ENCODE measurements at regions not wholly inside any gene's neighbourhood (a gene's known extent, or its start where the extent isn't known, plus 50 kb on each side); places are given as distances from the start of the nearest gene placed in this dataset.

DNA sequence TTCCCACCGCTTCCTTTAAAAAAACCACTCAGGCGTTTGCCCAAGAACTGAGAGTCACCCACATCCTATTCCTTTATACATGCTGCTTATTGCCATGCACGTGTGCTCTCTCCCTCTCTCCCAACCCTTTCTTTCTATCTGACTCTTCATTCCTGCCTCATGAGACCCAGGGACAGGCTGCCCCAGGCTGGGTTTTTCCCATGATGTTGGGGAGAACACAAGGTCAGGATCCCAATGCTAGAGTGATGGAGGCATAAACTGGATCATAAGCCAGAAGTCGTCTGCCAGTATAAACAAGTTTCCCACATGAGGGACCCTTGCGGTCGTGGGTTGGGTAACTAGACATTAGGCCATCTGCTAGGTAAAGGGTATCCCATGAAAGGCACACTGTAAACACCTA lies 64.9 kb downstream of the CD2 start:
- no peak for DNase-seq (ENCODE audit: low spot score)

DNA sequence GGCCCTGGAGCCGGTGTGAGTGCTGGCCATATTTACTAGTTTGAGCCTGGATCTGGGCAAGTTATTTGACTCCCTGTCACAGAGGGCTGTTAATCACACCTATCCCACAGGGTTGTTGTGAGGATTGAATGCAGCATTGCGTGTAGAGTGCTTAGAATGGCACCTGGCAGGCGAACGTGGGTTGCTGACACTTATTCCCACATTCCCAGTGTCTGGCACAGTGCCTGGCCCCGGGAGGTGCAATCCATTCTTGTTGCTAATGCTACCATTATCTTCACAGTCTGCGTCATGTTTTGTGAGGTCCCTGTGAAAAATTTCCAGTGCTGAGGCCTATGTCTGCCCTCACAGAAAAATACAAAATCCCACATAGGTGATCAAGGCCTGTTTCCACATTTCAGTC lies 66.1 kb downstream of the CD2 start:
- DNase-seq (ENCODE audit: low spot score): no peak

DNA sequence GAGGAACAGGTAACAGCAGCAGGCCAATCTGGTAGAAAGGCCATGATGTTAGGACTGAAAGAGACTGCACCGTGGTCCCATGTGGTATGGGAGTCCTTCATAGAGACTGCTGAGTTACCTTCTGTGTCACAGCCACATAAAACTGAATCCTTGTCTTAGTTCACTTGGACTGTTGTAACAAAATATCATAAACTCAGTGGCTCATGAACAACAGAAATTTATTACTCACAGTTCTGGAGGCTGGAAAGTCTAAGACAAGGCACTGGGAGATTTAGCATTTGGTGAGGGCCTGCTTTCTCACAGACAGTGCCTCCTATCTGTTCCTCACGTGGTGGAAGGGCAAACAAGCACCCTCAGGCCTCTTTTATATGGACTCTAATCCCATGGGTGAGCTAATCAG lies 67.5 kb downstream of the CD2 start:
- no peak for DNase-seq (ENCODE audit: low spot score)

DNA sequence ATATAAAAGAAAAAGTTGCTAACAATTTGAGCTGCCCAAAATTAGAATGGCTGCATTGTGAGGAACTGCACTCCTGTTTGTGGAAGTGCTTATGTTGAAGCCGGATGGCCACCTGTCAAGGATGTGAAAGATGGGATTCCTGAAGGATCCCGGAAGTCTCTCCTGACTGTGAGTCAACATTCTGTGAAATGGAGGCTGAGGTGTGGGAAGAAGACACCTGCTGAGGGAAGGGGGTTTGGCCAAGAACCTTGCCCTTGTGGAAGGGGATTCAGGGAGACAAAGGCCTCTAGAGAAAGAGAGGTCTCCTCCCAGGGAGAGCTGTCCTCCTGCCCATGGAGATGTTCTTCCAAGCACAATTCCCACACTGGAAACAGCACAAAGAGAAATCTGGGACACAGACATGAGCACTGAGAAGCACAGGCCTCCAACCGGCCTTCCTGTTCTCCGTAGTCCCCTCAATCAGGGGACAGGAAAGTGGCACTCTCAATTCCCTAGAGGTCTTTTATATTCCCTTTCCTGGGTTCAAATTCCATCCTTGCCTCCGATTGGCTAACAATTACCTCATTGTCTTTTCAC lies 70.5 kb downstream of the CD2 start:
- DNase-seq (ENCODE audit: low spot score): no peak

DNA sequence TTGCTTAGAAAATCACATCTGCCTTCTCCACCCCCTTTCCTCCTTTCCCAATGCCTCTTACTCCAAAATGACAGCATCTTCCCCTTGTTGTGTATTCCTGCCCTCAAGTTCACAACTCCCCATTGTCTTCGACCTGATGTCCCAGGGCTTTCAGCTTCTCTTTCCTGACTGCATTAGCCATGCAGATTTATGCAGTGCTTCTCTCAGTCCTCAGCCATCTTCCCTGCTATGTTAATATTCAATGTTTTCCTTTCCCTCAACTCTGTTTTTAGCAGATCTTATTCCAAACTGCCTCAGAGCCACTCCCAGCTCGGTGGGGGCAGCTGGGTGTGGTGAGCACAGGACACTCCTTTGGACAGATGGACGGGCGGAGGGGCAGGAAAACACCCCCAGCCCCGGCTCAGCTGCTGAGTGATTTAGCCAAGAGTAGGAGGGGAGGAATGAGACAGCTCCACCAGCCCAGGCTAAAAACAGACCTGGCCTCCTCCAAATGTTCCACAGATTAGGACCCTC lies 71.0 kb downstream of the CD2 start:
- no peak for DNase-seq (ENCODE audit: low spot score)

DNA sequence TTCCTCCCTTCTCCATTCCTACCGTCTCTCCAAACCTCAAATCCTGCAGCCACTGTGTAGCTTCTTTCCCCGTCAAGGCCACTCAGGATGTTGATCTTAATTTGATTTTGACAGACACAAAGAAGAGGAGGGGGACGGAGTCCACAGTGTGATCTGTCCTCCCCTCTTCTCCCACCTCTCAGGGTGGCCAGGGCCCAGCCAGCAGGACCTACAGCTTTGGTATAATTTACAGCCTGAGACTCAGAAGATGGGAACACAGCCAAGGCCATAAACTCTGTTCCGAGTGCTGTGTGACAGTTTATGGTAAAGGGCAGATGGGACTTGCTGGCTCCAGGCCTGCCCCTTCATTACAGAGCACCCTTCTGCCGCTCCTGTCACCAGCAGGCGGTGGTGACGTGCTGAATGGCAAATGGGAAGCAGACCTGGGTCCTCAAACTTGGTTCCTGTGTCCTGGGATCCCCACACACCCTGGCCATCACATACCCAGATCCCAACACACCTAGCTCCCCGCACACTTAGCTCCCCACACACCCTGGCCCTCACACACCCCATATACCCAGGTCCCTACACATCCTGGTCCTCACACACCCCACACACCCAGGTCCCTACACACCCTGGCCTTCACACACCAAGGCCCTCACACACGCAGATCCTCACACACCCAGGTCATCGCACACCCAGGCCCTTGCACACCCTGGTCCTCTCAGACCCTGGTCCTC lies 71.6 kb downstream of the CD2 start:
- no peak for DNase-seq (ENCODE audit: low spot score)

DNA sequence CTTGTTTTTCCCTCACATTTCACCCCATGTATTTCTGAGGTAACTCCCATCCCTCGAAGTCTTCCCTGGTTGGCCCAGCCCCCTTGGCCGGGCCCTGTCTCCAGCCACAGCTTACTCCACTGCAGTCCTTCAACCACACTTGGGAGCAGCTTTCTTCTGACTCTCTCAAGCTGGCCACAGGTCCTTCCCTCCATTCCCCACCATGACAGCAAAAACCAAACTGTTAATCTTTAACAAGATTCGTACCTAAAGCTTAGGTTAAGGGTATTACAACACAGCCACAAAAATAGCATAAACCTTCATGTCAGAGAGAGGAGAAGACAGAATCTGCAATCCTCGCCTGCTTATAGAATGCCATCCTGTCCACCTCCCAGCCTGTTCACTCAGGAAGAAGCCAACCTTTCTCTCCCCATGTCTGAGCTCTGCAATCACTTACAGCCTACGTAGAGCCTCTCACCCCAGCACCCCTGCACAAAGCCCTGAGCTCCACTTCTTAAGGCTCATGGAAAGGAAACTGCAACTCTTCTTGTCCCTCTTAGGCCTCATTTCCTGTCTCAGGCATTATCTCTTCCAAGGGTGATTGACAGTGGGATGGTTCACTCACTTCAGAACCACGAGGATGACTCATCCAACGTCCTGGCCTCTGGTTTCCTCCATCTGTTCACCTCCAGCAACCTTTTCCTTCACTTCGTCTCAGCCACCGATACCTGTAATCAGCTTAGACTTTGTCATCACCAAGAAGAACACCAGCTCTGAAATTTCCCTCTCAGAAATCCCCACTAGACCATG lies 72.8 kb downstream of the CD2 start:
- no peak for DNase-seq (ENCODE audit: low spot score)

DNA sequence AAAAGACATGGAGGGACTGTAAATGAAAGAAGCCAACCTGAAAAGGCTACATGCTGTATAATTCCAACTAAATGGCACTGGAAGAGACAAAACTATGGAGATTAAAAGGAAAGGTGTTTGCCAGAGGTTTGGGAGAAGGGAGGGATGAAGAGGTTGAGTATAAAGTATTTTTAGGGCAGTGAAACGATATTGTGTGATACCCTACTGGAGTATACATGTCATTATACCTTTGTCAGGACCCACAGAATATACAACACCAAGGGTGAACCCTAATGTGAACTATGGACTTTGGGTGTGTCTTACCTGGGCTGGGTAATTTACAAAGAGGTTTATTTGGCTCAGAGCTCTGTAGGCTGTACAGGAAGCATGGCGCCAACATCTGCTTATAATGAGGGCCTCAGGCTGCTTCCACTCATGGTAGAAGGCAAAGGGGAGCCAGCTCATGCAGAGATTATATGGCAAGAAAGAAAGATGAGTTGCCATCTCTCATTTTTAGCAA lies 73.4 kb downstream of the CD2 start:
- DNase-seq (ENCODE audit: low spot score): no peak

DNA sequence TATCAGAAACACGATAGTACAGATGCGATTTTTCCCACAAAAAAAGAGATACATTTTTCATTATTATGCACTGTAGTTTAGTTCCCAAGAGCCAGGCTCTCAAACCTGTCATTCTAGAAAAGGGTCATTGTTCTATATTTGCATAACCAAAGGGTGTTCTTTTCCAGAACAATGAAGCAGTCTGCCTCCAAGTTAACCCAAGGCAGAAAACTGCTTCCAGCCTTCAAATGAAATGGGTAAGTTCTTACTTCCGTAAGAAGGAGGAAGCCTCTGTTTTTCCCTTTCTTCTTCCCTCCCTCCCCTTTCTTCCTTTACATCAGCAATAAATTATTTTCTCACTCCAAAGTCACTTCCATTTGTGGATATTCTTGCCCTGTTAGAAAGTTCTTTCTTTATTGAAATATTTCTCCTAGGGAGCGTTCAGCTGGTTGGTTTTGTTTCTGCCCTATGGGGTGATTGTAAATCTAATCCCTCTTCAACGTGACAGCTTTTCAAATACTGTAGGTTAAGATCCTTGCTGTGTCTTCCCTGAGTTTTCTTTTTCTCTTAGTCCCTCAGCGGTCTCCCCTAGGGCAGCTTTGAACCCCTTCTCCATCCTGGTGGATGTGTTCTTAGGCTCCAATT lies 77.3 kb upstream of the PTGFRN start:
- DNase-seq (ENCODE audit: low spot score): peak; percentile 45

DNA sequence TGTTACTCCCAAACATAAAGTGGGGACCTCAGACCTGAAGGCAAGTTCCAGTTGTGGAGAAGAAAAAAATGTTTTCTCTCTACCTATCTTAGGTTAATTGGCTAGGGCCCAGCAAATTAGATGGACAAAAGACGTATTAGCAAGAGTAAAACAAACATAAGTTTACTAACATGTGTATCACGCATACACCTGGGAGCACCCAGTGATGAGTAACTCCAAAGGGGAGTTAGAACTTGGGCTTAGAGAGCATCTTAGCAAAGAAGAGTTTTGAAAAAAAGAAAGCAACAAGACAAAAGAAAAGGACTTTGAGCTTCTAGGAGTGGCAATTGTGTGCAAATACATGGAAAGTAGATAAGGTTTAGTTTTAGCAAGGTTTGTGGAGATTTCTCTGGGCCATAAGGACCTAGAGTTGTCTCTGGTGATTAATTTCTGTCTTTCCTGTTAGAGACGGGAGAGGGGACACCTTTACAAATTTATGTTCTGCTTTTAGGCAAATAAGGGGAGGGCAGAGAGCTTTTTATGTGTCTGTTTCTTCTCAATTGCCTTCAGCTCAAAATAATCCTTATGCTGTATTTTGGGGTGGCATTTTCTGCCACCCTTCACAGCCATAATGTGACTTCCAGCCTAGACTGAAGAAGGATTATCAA lies 76.7 kb upstream of the PTGFRN start:
- DNase-seq (ENCODE audit: low spot score): no peak

DNA sequence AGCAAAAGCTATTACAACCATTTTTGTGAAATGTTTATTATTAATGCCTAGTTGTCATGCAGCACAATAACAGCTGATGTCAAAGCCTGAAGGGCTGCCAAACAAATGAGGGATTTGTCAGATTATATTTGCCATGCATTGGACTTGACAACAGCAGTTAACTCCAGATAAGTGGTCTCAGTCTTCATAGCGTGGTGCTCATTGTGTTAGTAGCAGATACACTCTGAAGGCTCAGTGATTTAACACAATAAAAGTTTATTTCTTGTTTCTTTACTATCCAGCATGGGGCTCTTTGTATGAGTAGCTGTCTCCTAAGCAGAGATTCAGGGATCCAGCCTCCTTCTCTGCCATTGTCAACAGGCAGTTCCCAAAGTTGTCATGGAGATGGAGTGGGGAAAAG lies 76.0 kb upstream of the PTGFRN start:
- DNase-seq (ENCODE audit: low spot score): no peak

DNA sequence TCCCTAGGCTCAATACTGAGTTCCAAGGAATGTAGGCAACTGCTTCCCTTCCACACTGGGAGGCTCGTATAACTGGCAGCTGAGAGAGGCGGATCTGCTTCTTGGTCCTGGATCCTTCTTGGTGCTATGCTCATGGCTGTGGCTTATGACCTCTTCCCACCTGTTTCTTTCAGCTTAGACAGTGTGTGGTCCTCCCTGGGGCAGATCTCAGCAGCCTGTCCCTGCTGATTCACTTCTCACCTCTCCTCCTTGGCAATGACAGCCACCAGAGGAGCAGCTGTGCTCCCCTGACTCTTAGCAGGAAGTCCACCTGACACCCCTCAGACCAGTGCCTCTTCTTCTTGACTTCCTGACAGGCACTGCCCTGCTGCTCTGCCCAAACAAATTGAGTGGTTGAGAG lies 75.1 kb upstream of the PTGFRN start:
- DNase-seq (ENCODE audit: low spot score): no peak

DNA sequence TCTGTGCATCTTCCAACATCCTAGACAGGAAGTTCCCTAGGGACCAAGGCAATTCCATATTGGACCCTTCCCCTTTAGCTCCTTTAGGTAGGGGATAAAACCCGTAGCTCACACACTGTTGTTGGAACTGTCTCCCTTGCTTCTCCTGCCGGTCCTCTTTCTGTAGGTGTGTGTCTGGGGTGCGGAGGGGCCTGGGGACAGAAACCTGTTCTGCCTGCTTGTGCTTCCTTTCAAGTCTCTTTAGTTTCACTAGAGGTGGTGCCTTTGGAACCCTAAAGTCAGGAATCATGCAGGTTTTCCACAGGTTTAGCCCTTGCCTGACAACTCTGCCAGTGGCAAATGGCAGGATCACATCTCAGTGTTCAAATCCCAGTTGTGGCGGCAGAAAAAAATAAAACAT lies 74.6 kb upstream of the PTGFRN start:
- no peak for DNase-seq (ENCODE audit: low spot score)

DNA sequence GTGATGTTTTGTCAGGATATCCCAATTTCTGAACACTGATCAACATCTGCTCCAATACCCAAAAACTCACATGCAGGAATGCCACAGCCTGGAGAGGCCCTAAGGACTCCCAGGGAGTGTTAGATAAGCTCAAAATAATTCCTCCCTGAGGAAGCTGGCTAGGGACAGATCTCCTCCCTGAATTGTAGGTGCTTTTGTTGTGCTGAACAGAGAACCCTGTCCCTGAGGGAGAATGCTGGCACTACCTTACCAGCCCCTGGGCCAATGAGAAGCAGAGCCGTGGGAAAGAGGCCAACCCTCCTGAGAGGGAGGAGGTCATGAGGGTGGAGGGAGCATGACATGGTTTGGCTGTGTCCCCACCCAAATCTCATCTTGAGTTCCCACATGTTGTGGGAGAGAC lies 73.6 kb upstream of the PTGFRN start:
- DNase-seq (ENCODE audit: low spot score): no peak

DNA sequence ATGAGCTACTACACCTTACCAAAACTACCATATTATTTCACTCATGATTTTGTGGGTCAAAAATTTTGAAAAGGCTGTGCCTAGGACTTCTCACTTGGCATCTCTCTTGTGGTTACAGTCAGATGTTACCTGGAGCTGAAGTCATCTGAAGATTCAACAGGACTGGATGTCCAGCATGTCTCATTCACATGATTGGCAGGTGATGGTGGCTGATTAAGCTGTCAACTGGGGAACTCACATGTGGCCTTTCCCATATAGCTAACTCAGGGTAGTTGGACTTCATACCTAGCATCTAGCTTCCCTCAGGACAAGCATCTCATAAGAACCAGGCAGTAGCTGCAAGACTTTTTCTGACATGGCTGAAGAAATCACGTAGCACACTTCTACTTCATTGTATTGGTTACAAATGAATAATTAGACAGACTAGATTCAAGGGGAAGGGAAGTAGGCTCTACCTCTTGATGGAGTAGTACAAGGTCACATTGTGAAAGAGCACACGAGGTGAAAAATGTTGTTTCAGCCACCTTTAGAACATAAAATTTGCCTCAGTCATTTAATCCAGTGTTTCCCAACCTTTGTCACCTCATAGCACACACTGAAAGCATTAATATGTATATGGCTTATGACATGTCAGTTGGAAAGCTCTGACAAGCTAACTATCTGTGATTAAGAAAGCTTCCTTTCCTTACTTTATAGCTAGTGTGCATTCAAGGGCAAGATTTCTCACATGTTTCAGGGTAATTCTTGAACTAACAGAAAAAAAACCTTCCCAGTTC lies 68.0 kb upstream of the PTGFRN start:
- DNase-seq (ENCODE audit: low spot score): no peak

DNA sequence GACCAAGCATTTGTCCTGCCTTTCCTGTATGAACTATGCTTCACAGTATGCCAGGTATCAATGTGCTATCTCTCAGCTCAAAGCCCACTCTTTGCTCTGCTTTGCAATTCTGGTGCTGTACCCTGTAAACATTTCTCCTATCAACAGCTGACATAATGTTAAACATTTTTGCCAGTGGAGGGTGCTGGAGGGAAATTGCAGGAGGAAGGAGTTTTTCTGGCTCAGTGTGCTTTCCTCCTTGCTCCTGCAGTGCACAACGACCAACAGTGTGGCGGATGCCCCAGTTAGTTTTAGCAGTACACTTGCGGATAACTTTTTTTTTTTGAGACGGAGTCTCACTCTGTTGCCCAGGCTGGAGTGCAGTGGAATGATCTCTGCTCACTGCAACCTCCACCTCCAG lies 67.1 kb upstream of the PTGFRN start:
- DNase-seq (ENCODE audit: low spot score): no peak

DNA sequence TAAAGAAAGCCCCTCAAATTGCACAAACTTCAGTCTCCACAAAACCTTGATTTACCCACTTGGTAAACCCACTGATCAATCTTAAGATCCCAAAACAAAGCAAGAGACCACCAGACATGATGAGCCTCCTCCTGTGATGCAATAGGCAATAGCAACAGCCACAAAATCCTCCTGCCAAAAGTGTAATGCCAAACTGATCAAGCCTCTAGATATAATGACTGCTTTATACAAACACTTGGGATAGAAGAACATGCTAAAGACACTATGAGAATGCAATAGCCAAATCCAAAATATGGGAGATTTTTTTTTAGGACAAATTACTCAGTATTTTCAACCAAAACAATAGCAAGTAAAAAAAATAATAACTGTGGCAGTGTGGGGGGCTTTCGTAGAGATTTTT lies 64.9 kb upstream of the PTGFRN start:
- DNase-seq (ENCODE audit: low spot score): no peak

DNA sequence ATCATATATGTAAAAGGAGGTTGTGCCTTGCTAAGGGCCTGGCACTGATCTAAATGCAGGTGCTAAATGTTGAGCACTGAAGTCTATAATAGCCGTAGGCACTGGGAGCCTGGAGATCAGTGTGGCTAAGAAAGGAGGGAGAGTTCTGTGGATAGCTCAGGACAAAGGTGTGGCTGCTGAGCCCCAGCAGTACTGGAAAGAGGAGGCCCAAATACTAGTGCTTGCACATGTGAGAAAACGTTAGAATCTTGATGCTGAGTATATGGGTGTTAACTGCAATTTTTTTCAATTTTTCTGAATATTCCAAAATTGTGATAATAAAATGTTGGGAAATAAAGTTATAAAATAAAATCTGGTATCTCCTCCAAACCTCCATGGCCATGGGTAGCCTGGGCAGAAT lies 62.5 kb upstream of the PTGFRN start:
- DNase-seq (ENCODE audit: low spot score): no peak

DNA sequence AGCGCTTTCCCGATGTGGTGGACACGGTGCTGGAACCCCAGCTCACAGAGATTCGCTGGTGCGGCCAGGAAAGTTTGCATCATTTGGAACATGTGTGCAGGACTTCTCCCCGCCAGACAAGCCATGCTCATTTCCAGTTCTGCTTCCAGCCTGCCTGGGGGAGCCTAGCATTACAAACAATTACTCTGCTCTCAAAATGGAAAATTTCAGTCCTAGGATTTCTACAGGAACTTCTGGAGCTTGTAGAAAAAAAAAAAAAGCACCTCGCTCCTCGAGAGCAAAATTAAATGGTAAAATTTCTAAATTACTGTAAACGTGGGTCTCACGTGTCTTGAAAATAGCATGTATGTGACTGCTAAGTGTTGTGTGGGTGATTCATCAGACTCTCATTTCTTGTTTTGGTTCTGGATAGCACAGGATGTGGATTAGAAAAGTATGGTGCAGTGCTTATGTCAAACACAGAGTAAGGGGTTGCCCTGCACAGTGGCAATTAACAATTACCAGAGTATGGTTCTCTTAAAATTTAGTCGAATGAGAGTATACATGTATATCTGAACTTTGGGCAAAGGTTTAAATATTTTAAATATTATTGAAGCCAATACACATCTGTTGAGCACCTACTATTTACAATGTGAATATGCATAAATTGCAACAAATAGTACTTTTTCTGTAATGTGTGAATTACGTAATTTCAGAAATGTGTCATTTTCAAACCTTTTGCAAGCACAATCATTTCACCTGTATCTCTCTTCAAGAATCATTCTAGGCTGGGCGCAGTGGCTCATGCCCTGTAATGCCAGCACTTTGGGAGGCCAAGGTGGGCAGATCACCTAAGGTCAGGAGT lies 61.8 kb upstream of the PTGFRN start:
- DNase-seq (ENCODE audit: low spot score): no peak

DNA sequence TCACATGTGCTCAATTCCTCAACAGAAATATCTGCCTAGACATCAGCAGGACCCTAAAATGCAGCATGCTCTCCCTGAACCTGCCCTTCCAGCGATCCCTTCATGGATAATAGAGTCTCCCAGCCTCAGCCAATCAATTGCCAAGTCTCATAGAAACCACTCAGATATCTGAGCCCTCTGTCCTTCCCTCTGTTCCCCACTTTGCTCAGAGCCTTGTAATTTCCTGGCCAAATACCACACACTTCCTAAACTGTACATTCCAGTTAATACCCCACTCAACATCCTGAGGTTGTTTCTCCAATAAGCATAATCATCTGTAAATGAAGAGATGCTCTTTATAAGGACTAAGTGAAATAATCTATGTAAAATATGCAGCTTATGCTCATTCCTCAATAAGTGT lies 59.3 kb upstream of the PTGFRN start:
- DNase-seq (ENCODE audit: low spot score): no peak

All from iPS-NIHi11 (cell line).